ENCODE measurements at regions not wholly inside any gene's neighbourhood (a gene's known extent, or its start where the extent isn't known, plus 50 kb on each side); places are given as distances from the start of the nearest gene placed in this dataset.
"Not testable (repeated sequence)": the region's sequence is repeated elsewhere in the genome, so short reads cannot be mapped to it uniquely, and the experiment has no call there.

GRCh38 chrX:17986977-17987376, 125.9 kb upstream of the RAI2 start:
- H3K27ac Mint-ChIP-seq: no peak overlapping the region
- H3K4me1 Mint-ChIP-seq: peaks cover 7% of the 10 kb centered on the region
- no peak for DNase-seq (ENCODE audit: low spot score in 2 of 2, unreplicated experiment in 2 of 2)
- H3K27me3 Mint-ChIP-seq (ENCODE audit: low read depth): no peaks in the 10 kb centered on the region
- H3K4me3 Mint-ChIP-seq: no peak overlapping the region
- peaks cover 43% of the 10 kb centered on the region for H3K9me3 Mint-ChIP-seq
- peaks cover 8% of the 10 kb centered on the region for H3K36me3 Mint-ChIP-seq
- TF ChIP-seq CTCF (IDR thresholded peaks at IDR 0.05; ENCODE audit: unreplicated experiment): no peak

- no peak for TF ChIP-seq CTCF (IDR thresholded peaks at IDR 0.05; ENCODE audit: unreplicated experiment)
- peaks cover 7% of the 10 kb centered on the region for H3K4me1 Mint-ChIP-seq
- no peak overlapping the region for H3K4me3 Mint-ChIP-seq
- no peak overlapping the region for H3K27ac Mint-ChIP-seq
- peaks cover 8% of the 10 kb centered on the region for H3K36me3 Mint-ChIP-seq
- H3K9me3 Mint-ChIP-seq: peaks cover 48% of the 10 kb centered on the region
- H3K27me3 Mint-ChIP-seq (ENCODE audit: low read depth): no peaks in the 10 kb centered on the region
- no peak for DNase-seq (ENCODE audit: low spot score in 2 of 2, unreplicated experiment in 2 of 2)
Measured at GRCh38 chrX:17986440-17986839, 125.3 kb upstream of the RAI2 start.

GRCh38 chrX:17984415-17984814, 123.3 kb upstream of the RAI2 start:
- no peak for TF ChIP-seq CTCF (IDR thresholded peaks at IDR 0.05; ENCODE audit: unreplicated experiment)
- Mint-ChIP-seq H3K27me3 (ENCODE audit: low read depth) (no peaks in the 10 kb centered on the region), H3K4me3 (no peak overlapping the region), H3K9me3 (peaks cover 48% of the 10 kb centered on the region), H3K27ac (no peak overlapping the region), H3K36me3 (peaks cover 18% of the 10 kb centered on the region), H3K4me1 (peaks cover 7% of the 10 kb centered on the region)
- no peak for DNase-seq (ENCODE audit: low spot score in 2 of 2, unreplicated experiment in 2 of 2)

GRCh38 chrX:17983389-17983788, 122.3 kb upstream of the RAI2 start:
- H3K4me1 Mint-ChIP-seq: peaks cover 7% of the 10 kb centered on the region
- DNase-seq (ENCODE audit: low spot score in 2 of 2, unreplicated experiment in 2 of 2): no peak
- H3K36me3 Mint-ChIP-seq: peaks cover 20% of the 10 kb centered on the region
- H3K27me3 Mint-ChIP-seq (ENCODE audit: low read depth): no peaks in the 10 kb centered on the region
- no peak overlapping the region for H3K27ac Mint-ChIP-seq
- peaks cover 51% of the 10 kb centered on the region for H3K9me3 Mint-ChIP-seq
- no peak for TF ChIP-seq CTCF (IDR thresholded peaks at IDR 0.05; ENCODE audit: unreplicated experiment)
- no peak overlapping the region for H3K4me3 Mint-ChIP-seq

GRCh38 chrX:17977696-17978095, 116.6 kb upstream of the RAI2 start:
- H3K36me3 Mint-ChIP-seq: peaks cover 17% of the 10 kb centered on the region
- no peak overlapping the region for H3K4me3 Mint-ChIP-seq
- H3K4me1 Mint-ChIP-seq: no peaks in the 10 kb centered on the region
- H3K27me3 Mint-ChIP-seq (ENCODE audit: low read depth): no peaks in the 10 kb centered on the region
- TF ChIP-seq CTCF (IDR thresholded peaks at IDR 0.05; ENCODE audit: unreplicated experiment): no peak
- no peak for DNase-seq (ENCODE audit: low spot score in 2 of 2, unreplicated experiment in 2 of 2)
- no peak overlapping the region for H3K27ac Mint-ChIP-seq
- peaks cover 43% of the 10 kb centered on the region for H3K9me3 Mint-ChIP-seq

- peaks cover 13% of the 10 kb centered on the region for H3K36me3 Mint-ChIP-seq
- H3K4me1 Mint-ChIP-seq: no peaks in the 10 kb centered on the region
- H3K27ac Mint-ChIP-seq: no peak overlapping the region
- no peaks in the 10 kb centered on the region for H3K27me3 Mint-ChIP-seq (ENCODE audit: low read depth)
- H3K4me3 Mint-ChIP-seq: no peak overlapping the region
- H3K9me3 Mint-ChIP-seq: peaks cover 41% of the 10 kb centered on the region
- DNase-seq (ENCODE audit: low spot score in 2 of 2, unreplicated experiment in 2 of 2): no peak
- TF ChIP-seq CTCF (IDR thresholded peaks at IDR 0.05; ENCODE audit: unreplicated experiment): no peak
Measured at GRCh38 chrX:17976955-17977354, 115.9 kb upstream of the RAI2 start.

GRCh38 chrX:17975349-17975748, 114.3 kb upstream of the RAI2 start:
- H3K27me3 Mint-ChIP-seq (ENCODE audit: low read depth); H3K4me3 Mint-ChIP-seq; H3K27ac Mint-ChIP-seq; H3K36me3 Mint-ChIP-seq; DNase-seq (ENCODE audit: low spot score in 2 of 2, unreplicated experiment in 2 of 2); H3K4me1 Mint-ChIP-seq: not testable (repeated sequence)
- peaks cover 32% of the 10 kb centered on the region for H3K9me3 Mint-ChIP-seq
